Neural crest cell (in vitro differentiated cells): ENCODE measurements at regions not wholly inside any gene's neighbourhood (a gene's known extent, or its start where the extent isn't known, plus 50 kb on each side); places are given as distances from the start of the nearest gene placed in this dataset.

Experiments used
- DNase-seq: peaks from one replicate; pipeline ENCODE4 v3.0.0; 2021; ENCODE audit warnings: low read depth, mixed read lengths, low spot score
- H3K27ac Mint-ChIP-seq: one replicate; pipeline ENCODE4 v1.8.0; 2021; ENCODE audit warnings: mild to moderate bottlenecking, mixed read lengths; ENCODE audit not compliant: unreplicated experiment
- H3K27me3 Mint-ChIP-seq: 2 replicates; pipeline ENCODE4 v1.8.0; 2021; ENCODE audit warnings: low read depth, mild to moderate bottlenecking, mixed read lengths
- H3K36me3 Mint-ChIP-seq: 2 replicates; pipeline ENCODE4 v1.8.0; 2021; ENCODE audit warnings: low read depth, mild to moderate bottlenecking, mixed read lengths
- H3K4me1 Mint-ChIP-seq: 2 replicates; pipeline ENCODE4 v1.8.0; 2021; ENCODE audit warnings: mixed read lengths
- H3K4me3 Mint-ChIP-seq: one replicate; pipeline ENCODE4 v1.8.0; 2021; ENCODE audit warnings: mild to moderate bottlenecking, mixed read lengths
- H3K9me3 Mint-ChIP-seq: 2 replicates; pipeline ENCODE4 v1.8.0; 2021; ENCODE audit warnings: mixed read lengths
- CTCF ChIP-seq: fragments of 200-600 bp; sonication (generic); conservative IDR thresholded peaks from 2 replicates; pipeline ENCODE4 v1.5.0; 2021; ENCODE audit warnings: antibody characterized with exemption, mild to moderate bottlenecking

GRCh38 chr2:83941886-83942285 is 517.2 kb downstream of the SUCLG1 start:
- Mint-ChIP-seq H3K36me3 (no peaks in the 10 kb centered on the region), H3K9me3 (no peaks in the 10 kb centered on the region), H3K27ac (no peak overlapping the region), H3K4me1 (no peaks in the 10 kb centered on the region), H3K4me3 (no peak overlapping the region), H3K27me3 (no peaks in the 10 kb centered on the region)
- no peak for TF ChIP-seq CTCF
- no peak for DNase-seq

- Mint-ChIP-seq H3K9me3 (no peaks in the 10 kb centered on the region), H3K4me3 (no peak overlapping the region), H3K36me3 (no peaks in the 10 kb centered on the region), H3K4me1 (peaks cover 5% of the 10 kb centered on the region), H3K27ac (no peak overlapping the region), H3K27me3 (no peaks in the 10 kb centered on the region)
- DNase-seq: no peak
- TF ChIP-seq CTCF: no peak
Observed at GRCh38 chr2:83933749-83934148, 525.3 kb downstream of the SUCLG1 start.

- TF ChIP-seq CTCF: no peak
- Mint-ChIP-seq H3K27me3 (no peaks in the 10 kb centered on the region), H3K4me3 (no peak overlapping the region), H3K36me3 (no peaks in the 10 kb centered on the region), H3K4me1 (no peaks in the 10 kb centered on the region), H3K9me3 (peaks cover 13% of the 10 kb centered on the region), H3K27ac (no peak overlapping the region)
- no peak for DNase-seq
Observed at GRCh38 chr2:83923531-83923930, 535.5 kb downstream of the SUCLG1 start.

- TF ChIP-seq CTCF: no peak
- Mint-ChIP-seq H3K4me3 (no peak overlapping the region), H3K4me1 (no peaks in the 10 kb centered on the region), H3K27me3 (no peaks in the 10 kb centered on the region), H3K36me3 (no peaks in the 10 kb centered on the region), H3K27ac (no peak overlapping the region), H3K9me3 (peaks cover 19% of the 10 kb centered on the region)
- no peak for DNase-seq
Observed at GRCh38 chr2:83916559-83916958, 542.5 kb downstream of the SUCLG1 start.

- Mint-ChIP-seq H3K4me1 (no peaks in the 10 kb centered on the region), H3K27me3 (no peaks in the 10 kb centered on the region), H3K36me3 (no peaks in the 10 kb centered on the region), H3K9me3 (peaks cover 14% of the 10 kb centered on the region), H3K27ac (no peak overlapping the region), H3K4me3 (no peak overlapping the region)
- no peak for TF ChIP-seq CTCF
- no peak for DNase-seq
Observed at GRCh38 chr2:83915381-83915780, 543.7 kb downstream of the SUCLG1 start.

GRCh38 chr2:83908750-83909149 is 550.3 kb downstream of the SUCLG1 start:
- Mint-ChIP-seq H3K36me3 (no peaks in the 10 kb centered on the region), H3K4me1 (peaks cover 3% of the 10 kb centered on the region), H3K27ac (no peak overlapping the region), H3K9me3 (peaks cover 2% of the 10 kb centered on the region), H3K4me3 (no peak overlapping the region), H3K27me3 (no peaks in the 10 kb centered on the region)
- no peak for DNase-seq
- no peak for TF ChIP-seq CTCF
